Stimulated activated naive CD4-positive, alpha-beta T cell treated with Interleukin-2 at 50 U/mL for 16 hours (primary cell): ENCODE measurements at regions not wholly inside any gene's neighbourhood (a gene's known extent, or its start where the extent isn't known, plus 50 kb on each side); places are given as distances from the start of the nearest gene placed in this dataset.
"Not testable (repeated sequence)": the region's sequence is repeated elsewhere in the genome, so short reads cannot be mapped to it uniquely, and the experiment has no call there.

Experiments
- DNase-seq: peaks from one replicate; lab custom pipeline; 2025; lab: John Stamatoyannopoulos, UW

- no peak for DNase-seq
Measured at GRCh38 chr12:126914170-126914793, 1352.7 kb upstream of the TMEM132C start.

GRCh38 chr12:126915309-126915708 lies 1351.7 kb upstream of the TMEM132C start:
- no peak for DNase-seq

- DNase-seq: no peak
Measured at GRCh38 chr12:126926023-126926594, 1340.9 kb upstream of the TMEM132C start.

GRCh38 chr12:126930234-126930633 lies 1336.7 kb upstream of the TMEM132C start:
- DNase-seq: no peak

- no peak for DNase-seq
Measured at GRCh38 chr12:126932156-126932555, 1334.8 kb upstream of the TMEM132C start.

GRCh38 chr12:126935435-126935834 lies 1331.5 kb upstream of the TMEM132C start:
- no peak for DNase-seq

GRCh38 chr12:126936181-126936851 lies 1330.7 kb upstream of the TMEM132C start:
- no peak for DNase-seq

- no peak for DNase-seq
Measured at GRCh38 chr12:126937431-126937830, 1329.5 kb upstream of the TMEM132C start.

- DNase-seq: no peak
Measured at GRCh38 chr12:126944684-126945083, 1322.3 kb upstream of the TMEM132C start.

GRCh38 chr12:126946958-126947357 lies 1320.0 kb upstream of the TMEM132C start:
- DNase-seq: not testable (repeated sequence)

- DNase-seq: no peak
Measured at GRCh38 chr12:126949558-126949957, 1317.4 kb upstream of the TMEM132C start.

GRCh38 chr12:126950266-126950665 lies 1316.7 kb upstream of the TMEM132C start:
- DNase-seq: no peak

- DNase-seq: no peak
Measured at GRCh38 chr12:126952096-126953007, 1314.6 kb upstream of the TMEM132C start.

GRCh38 chr12:126953365-126953889 lies 1313.5 kb upstream of the TMEM132C start:
- DNase-seq: no peak

GRCh38 chr12:126960221-126960620 lies 1306.7 kb upstream of the TMEM132C start:
- no peak for DNase-seq

- no peak for DNase-seq
Measured at GRCh38 chr12:126960709-126961108, 1306.3 kb upstream of the TMEM132C start.

- no peak for DNase-seq
Measured at GRCh38 chr12:126963825-126964224, 1303.1 kb upstream of the TMEM132C start.

- no peak for DNase-seq
Measured at GRCh38 chr12:126966498-126966897, 1300.5 kb upstream of the TMEM132C start.

GRCh38 chr12:126967152-126967551 lies 1299.8 kb upstream of the TMEM132C start:
- no peak for DNase-seq

- no peak for DNase-seq
Measured at GRCh38 chr12:126974779-126975178, 1292.2 kb upstream of the TMEM132C start.

GRCh38 chr12:126976579-126976978 lies 1290.4 kb upstream of the TMEM132C start:
- DNase-seq: no peak

GRCh38 chr12:126979564-126979963 lies 1287.4 kb upstream of the TMEM132C start:
- DNase-seq: not testable (repeated sequence)
